HG03378 (cell line): ENCODE measurements at regions not wholly inside any gene's neighbourhood (a gene's known extent, or its start where the extent isn't known, plus 50 kb on each side); places are given as distances from the start of the nearest gene placed in this dataset.

ENCODE experiments used
- ATAC-seq: cut with Tn5 transposase; IDR thresholded peaks from one replicate; pipeline ENCODE4 v1.9.1; 2021; ENCODE audit warnings: mild to moderate bottlenecking, moderate library complexity; ENCODE audit not compliant: unreplicated experiment

- ATAC-seq, result no peak
These were observed 451.2 kb upstream of the TLE4 start for GRCh38 chr9:79120533-79120932.

- no peak for ATAC-seq
These were observed 450.8 kb upstream of the TLE4 start for GRCh38 chr9:79120941-79121340.

- ATAC-seq, result no peak
These were observed 448.4 kb upstream of the TLE4 start for GRCh38 chr9:79123415-79123814.

GRCh38 chr9:79127661-79128060, 444.1 kb upstream of the TLE4 start:
- no peak for ATAC-seq

GRCh38 chr9:79129865-79130480, 441.8 kb upstream of the TLE4 start:
- ATAC-seq, result no peak

GRCh38 chr9:79131246-79131774, 440.5 kb upstream of the TLE4 start:
- no peak for ATAC-seq

- no peak for ATAC-seq
These were observed 439.9 kb upstream of the TLE4 start for GRCh38 chr9:79131824-79132377.

GRCh38 chr9:79134654-79135053, 437.1 kb upstream of the TLE4 start:
- no peak for ATAC-seq

- ATAC-seq, result no peak
These were observed 435.9 kb upstream of the TLE4 start for GRCh38 chr9:79135681-79136415.

GRCh38 chr9:79140751-79141150, 431.0 kb upstream of the TLE4 start:
- no peak for ATAC-seq

GRCh38 chr9:79143211-79143610, 428.6 kb upstream of the TLE4 start:
- ATAC-seq, result no peak

- no peak for ATAC-seq
These were observed 426.3 kb upstream of the TLE4 start for GRCh38 chr9:79145442-79145841.

GRCh38 chr9:79149585-79149984, 422.2 kb upstream of the TLE4 start:
- ATAC-seq, result no peak

- ATAC-seq, result no peak
These were observed 420.0 kb upstream of the TLE4 start for GRCh38 chr9:79151791-79152190.

- ATAC-seq, result no peak
These were observed 419.5 kb upstream of the TLE4 start for GRCh38 chr9:79152306-79152705.

GRCh38 chr9:79154806-79155205, 417.0 kb upstream of the TLE4 start:
- no peak for ATAC-seq

- ATAC-seq, result no peak
These were observed 416.5 kb upstream of the TLE4 start for GRCh38 chr9:79155308-79155707.

- ATAC-seq, result no peak
These were observed 408.2 kb upstream of the TLE4 start for GRCh38 chr9:79163544-79163943.

- ATAC-seq, result no peak
These were observed 407.4 kb upstream of the TLE4 start for GRCh38 chr9:79164406-79164805.

- ATAC-seq, result no peak
These were observed 406.6 kb upstream of the TLE4 start for GRCh38 chr9:79165020-79165780.

- ATAC-seq, result no peak
These were observed 405.8 kb upstream of the TLE4 start for GRCh38 chr9:79166005-79166404.
